Motor neuron (in vitro differentiated cells): ENCODE measurements at regions not wholly inside any gene's neighbourhood (a gene's known extent, or its start where the extent isn't known, plus 50 kb on each side); places are given as distances from the start of the nearest gene placed in this dataset.
A peak's percentile ranks its signal among the peaks of the same experiment; 100 is the strongest.

ENCODE experiments used
- ATAC-seq, 8 experiments: fragments of 200-7000 bp; cut with Tn5 transposase; replicated peaks in 6 of 8; 2 replicates each; pipeline ENCODE4 v1.8.0; 2021; ENCODE audit warnings: mild to moderate bottlenecking in 8 of 8, moderate library complexity in 8 of 8
- H3K27ac ChIP-seq, 2 donors: fragments of 250-450 bp; sonication (Bioruptor Pico); 2 replicates each; pipeline ENCODE4 v1.9.0; 2021; ENCODE audit warnings: antibody characterized with exemption in 2 of 2, mild to moderate bottlenecking in 2 of 2, moderate library complexity in 1 of 2
- H3K4me1 ChIP-seq, 2 donors: fragments of 250-450 bp; sonication (Bioruptor Pico); replicated peaks in 1 of 2; 2 replicates each; pipeline ENCODE4 v1.6.1; 2021; ENCODE audit warnings: antibody characterized with exemption in 2 of 2, mild to moderate bottlenecking in 2 of 2, moderate library complexity in 1 of 2
- H3K4me3 ChIP-seq, 5 donors: fragments of 250-450 bp; sonication (Bioruptor Pico); 2 replicates each; pipeline ENCODE4 v1.9.0; 2021; ENCODE audit warnings: antibody characterized with exemption in 5 of 5, mild to moderate bottlenecking in 5 of 5, moderate library complexity in 4 of 5
- WGBS, 10 experiments: fragments of 450-650 bp; shearing (Covaris generic); methylation state at CpG; one replicate each; pipeline ENCODE4 v1.0.0; 2022; 5-methylcytosine and 5-hydroxymethylcytosine counted together
- in situ Hi-C, 9 experiments: fragments of 400-800 bp; cut with MboI; loops; one replicate each; pipeline ENCODE4 v1.15.0; 2021; ENCODE audit warnings: low sequenced_read_pairs in 9 of 9, low pct_unique_long_range_greater_than_20kb in 2 of 9; ENCODE audit not compliant: unreplicated experiment in 9 of 9

- in situ Hi-C loops = no loop called here
- Histone ChIP-seq H3K27ac (no peak overlapping the region), H3K4me1 (peaks cover 0 to 28% of the 10 kb centered on the region in 2 donors), H3K4me3 (no peak overlapping the region)
- no peak for ATAC-seq
- 90% methylated on average over 2 of the region's 4 CpGs; no CpG with 5 or more reads in 9 of the 10 experiments for WGBS, 10 experiments
Measured at GRCh38 chr6:156455847-156456246, 321.3 kb upstream of the ARID1B start.

- no peak for ATAC-seq
- Histone ChIP-seq H3K4me3 (no peak overlapping the region), H3K4me1 (peaks cover 0 to 28% of the 10 kb centered on the region in 2 donors), H3K27ac (no peak overlapping the region)
- in situ Hi-C loops = no loop called here
- WGBS, 10 experiments = 51 to 100% (median 90%) methylated on average over 1 to 7 of the region's 8 CpGs; no CpG with 5 or more reads in 2 of the 10 experiments
Measured at GRCh38 chr6:156454867-156455266, 322.3 kb upstream of the ARID1B start.

GRCh38 chr6:156451726-156452125 is 325.5 kb upstream of the ARID1B start:
- in situ Hi-C loops = no loop called here
- Histone ChIP-seq H3K27ac (no peak overlapping the region), H3K4me1 (peaks cover 0 to 2% of the 10 kb centered on the region in 2 donors), H3K4me3 (no peak overlapping the region)
- ATAC-seq = no peak
- 70 to 94% (median 83%) methylated on average over 1 to 4 of the region's 5 CpGs; no CpG with 5 or more reads in 5 of the 10 experiments for WGBS, 10 experiments

- Histone ChIP-seq H3K4me1 (no peaks in the 10 kb centered on the region), H3K4me3 (no peak overlapping the region), H3K27ac (no peak overlapping the region)
- in situ Hi-C loops = no loop called here
- no peak for ATAC-seq
- WGBS, 10 experiments = 41 to 100% (median 86%) methylated on average over 2 to 5 of the region's 5 CpGs
Measured at GRCh38 chr6:156451088-156451487, 326.1 kb upstream of the ARID1B start.

- Histone ChIP-seq H3K27ac (no peak overlapping the region), H3K4me1 (no peaks in the 10 kb centered on the region), H3K4me3 (no peak overlapping the region)
- ATAC-seq = no peak
- in situ Hi-C loops = no loop called here
Measured at GRCh38 chr6:156450421-156450820, 326.8 kb upstream of the ARID1B start.

GRCh38 chr6:156449569-156449968 is 327.6 kb upstream of the ARID1B start:
- no peak overlapping the region for H3K4me3 ChIP-seq
- H3K27ac ChIP-seq = no peak overlapping the region
- 6 to 100% (median 85%) methylated on average over 1 to 3 of the region's 3 CpGs; no CpG with 5 or more reads in 2 of the 10 experiments for WGBS, 10 experiments
- no peaks in the 10 kb centered on the region for H3K4me1 ChIP-seq
- peak in 4 of 8 experiments; percentile 23 to 88 (median 52) for ATAC-seq
- in situ Hi-C loops = no loop called here

GRCh38 chr6:156449128-156449527 is 328.1 kb upstream of the ARID1B start:
- ATAC-seq = peak in 3 of 8 experiments; percentile 61 to 89 (median 76)
- Histone ChIP-seq H3K27ac (no peak overlapping the region), H3K4me1 (no peaks in the 10 kb centered on the region), H3K4me3 (no peak overlapping the region)
- in situ Hi-C loops = no loop called here
- whole genome bisulfite sequencing, 10 experiments = 5 to 100% (median 85%) methylated on average over 1 to 4 of the region's 4 CpGs; no CpG with 5 or more reads in 1 of the 10 experiments

GRCh38 chr6:156448579-156448978 is 328.6 kb upstream of the ARID1B start:
- Histone ChIP-seq H3K4me3 (no peak overlapping the region), H3K27ac (no peak overlapping the region), H3K4me1 (no peaks in the 10 kb centered on the region)
- 15 to 100% (median 25%) methylated on average over 1 of the region's 1 CpG; no CpG with 5 or more reads in 5 of the 10 experiments for WGBS, 10 experiments
- in situ Hi-C loops = no loop called here
- ATAC-seq = peak in 3 of 8 experiments; percentile 32 to 88 (median 51)

GRCh38 chr6:156440688-156441087 is 336.5 kb upstream of the ARID1B start:
- in situ Hi-C loops = no loop called here
- H3K4me3 ChIP-seq = no peak overlapping the region
- no peak for ATAC-seq
- H3K4me1 ChIP-seq = peaks cover 4 to 15% of the 10 kb centered on the region in 2 donors
- 20 to 100% (median 80%) methylated on average over 1 to 2 of the region's 2 CpGs; no CpG with 5 or more reads in 1 of the 10 experiments for WGBS, 10 experiments
- no peak overlapping the region for H3K27ac ChIP-seq

- H3K4me1 ChIP-seq = peaks cover 4 to 15% of the 10 kb centered on the region in 2 donors
- H3K27ac ChIP-seq = no peak overlapping the region
- in situ Hi-C loops = no loop called here
- 7 to 89% (median 54%) methylated on average over 1 to 10 of the region's 10 CpGs for WGBS, 10 experiments
- H3K4me3 ChIP-seq = no peak overlapping the region
- ATAC-seq = peak in 6 of 8 experiments; percentile 30 to 59 (median 42)
Measured at GRCh38 chr6:156438350-156438923, 338.7 kb upstream of the ARID1B start.

GRCh38 chr6:156437121-156437879 is 339.9 kb upstream of the ARID1B start:
- in situ Hi-C loops = no loop called here
- WGBS, 10 experiments = 0 to 80% (median 33%) methylated on average over 1 to 9 of the region's 11 CpGs; no CpG with 5 or more reads in 1 of the 10 experiments
- no peak overlapping the region for H3K27ac ChIP-seq
- H3K4me3 ChIP-seq = no peak overlapping the region
- H3K4me1 ChIP-seq = peaks cover 4 to 15% of the 10 kb centered on the region in 2 donors
- ATAC-seq = peak in 4 of 8 experiments; percentile 29 to 85 (median 64)

- WGBS, 10 experiments = 50 to 86% (median 63%) methylated on average over 1 to 2 of the region's 2 CpGs; no CpG with 5 or more reads in 5 of the 10 experiments
- Histone ChIP-seq H3K4me1 (peaks cover 4 to 15% of the 10 kb centered on the region in 2 donors), H3K4me3 (no peak overlapping the region), H3K27ac (no peak overlapping the region)
- no peak for ATAC-seq
- in situ Hi-C loops = no loop called here
Measured at GRCh38 chr6:156434795-156435190, 342.4 kb upstream of the ARID1B start.

- peaks cover 4 to 15% of the 10 kb centered on the region in 2 donors for H3K4me1 ChIP-seq
- WGBS, 10 experiments = 36 to 100% (median 82%) methylated on average over 1 to 5 of the region's 5 CpGs; no CpG with 5 or more reads in 3 of the 10 experiments
- in situ Hi-C loops = no loop called here
- no peak overlapping the region for H3K27ac ChIP-seq
- ATAC-seq = no peak
- no peak overlapping the region for H3K4me3 ChIP-seq
Measured at GRCh38 chr6:156434049-156434794, 343.0 kb upstream of the ARID1B start.
